HG02981 (cell line): ENCODE measurements at regions not wholly inside any gene's neighbourhood (a gene's known extent, or its start where the extent isn't known, plus 50 kb on each side); places are given as distances from the start of the nearest gene placed in this dataset.
"Not testable (repeated sequence)": the region's sequence is repeated elsewhere in the genome, so short reads cannot be mapped to it uniquely, and the experiment has no call there.

Experiments used
- ATAC-seq: cut with Tn5 transposase; IDR thresholded peaks from one replicate; pipeline ENCODE4 v1.9.1; 2021; ENCODE audit warnings: mild to moderate bottlenecking, moderate library complexity; ENCODE audit not compliant: unreplicated experiment

- no peak for ATAC-seq
Observed at GRCh38 chr3:178200316-178200715, 335.9 kb upstream of the KCNMB2 start.

- ATAC-seq = no peak
Observed at GRCh38 chr3:178201714-178202113, 334.5 kb upstream of the KCNMB2 start.

- ATAC-seq = no peak
Observed at GRCh38 chr3:178202194-178202593, 334.0 kb upstream of the KCNMB2 start.

GRCh38 chr3:178203165-178203564 is 333.1 kb upstream of the KCNMB2 start:
- no peak for ATAC-seq

- ATAC-seq = no peak
Observed at GRCh38 chr3:178203650-178204049, 332.6 kb upstream of the KCNMB2 start.

- ATAC-seq = no peak
Observed at GRCh38 chr3:178205740-178206139, 330.5 kb upstream of the KCNMB2 start.

GRCh38 chr3:178206521-178206920 is 329.7 kb upstream of the KCNMB2 start:
- no peak for ATAC-seq

GRCh38 chr3:178207161-178207560 is 329.1 kb upstream of the KCNMB2 start:
- not testable (repeated sequence) for ATAC-seq

- ATAC-seq = not testable (repeated sequence)
Observed at GRCh38 chr3:178207627-178208026, 328.6 kb upstream of the KCNMB2 start.

GRCh38 chr3:178209116-178209515 is 327.1 kb upstream of the KCNMB2 start:
- not testable (repeated sequence) for ATAC-seq

- ATAC-seq = not testable (repeated sequence)
Observed at GRCh38 chr3:178209618-178210017, 326.6 kb upstream of the KCNMB2 start.

GRCh38 chr3:178211086-178211485 is 325.1 kb upstream of the KCNMB2 start:
- ATAC-seq = not testable (repeated sequence)

- no peak for ATAC-seq
Observed at GRCh38 chr3:178217479-178217878, 318.8 kb upstream of the KCNMB2 start.

GRCh38 chr3:178218231-178218630 is 318.0 kb upstream of the KCNMB2 start:
- no peak for ATAC-seq

- ATAC-seq = not testable (repeated sequence)
Observed at GRCh38 chr3:178219661-178220060, 316.6 kb upstream of the KCNMB2 start.

GRCh38 chr3:178223876-178224275 is 312.4 kb upstream of the KCNMB2 start:
- no peak for ATAC-seq

- ATAC-seq = no peak
Observed at GRCh38 chr3:178226094-178226493, 310.1 kb upstream of the KCNMB2 start.

- no peak for ATAC-seq
Observed at GRCh38 chr3:178231645-178232044, 304.6 kb upstream of the KCNMB2 start.

- ATAC-seq = no peak
Observed at GRCh38 chr3:178233371-178234071, 302.7 kb upstream of the KCNMB2 start.

- no peak for ATAC-seq
Observed at GRCh38 chr3:178236555-178237277, 299.5 kb upstream of the KCNMB2 start.

GRCh38 chr3:178238179-178238578 is 298.1 kb upstream of the KCNMB2 start:
- ATAC-seq = no peak
